ENCODE measurements at regions not wholly inside any gene's neighbourhood (a gene's known extent, or its start where the extent isn't known, plus 50 kb on each side); places are given as distances from the start of the nearest gene placed in this dataset.

GRCh38 chr4:138448169-138448568 lies 206.0 kb upstream of the SLC7A11 start:
- H3K9me3 ChIP-seq (ENCODE audit: severe bottlenecking), result no peaks in the 10 kb centered on the region
- H3K4me1 ChIP-seq (ENCODE audit: insufficient read depth, poor library complexity, severe bottlenecking), result no peaks in the 10 kb centered on the region
- no peak overlapping the region for H3K4me3 ChIP-seq (ENCODE audit: severe bottlenecking)
- no peak overlapping the region for H3K27ac ChIP-seq (ENCODE audit: poor library complexity, severe bottlenecking)
- DNase-seq (ENCODE audit: low spot score) (no peak), ATAC-seq (ENCODE audit: low read depth) (no peak)
- no peaks in the 10 kb centered on the region for H3K27me3 ChIP-seq (ENCODE audit: insufficient read depth, poor library complexity, severe bottlenecking)
- no peak for TF ChIP-seq CTCF (IDR thresholded peaks at IDR 0.05; ENCODE audit: poor library complexity, severe bottlenecking)
- H3K36me3 ChIP-seq (ENCODE audit: low read depth), result no peaks in the 10 kb centered on the region

GRCh38 chr4:138446456-138446855 lies 204.3 kb upstream of the SLC7A11 start:
- no peak for DNase-seq (ENCODE audit: low spot score)
- no peaks in the 10 kb centered on the region for H3K4me1 ChIP-seq (ENCODE audit: insufficient read depth, poor library complexity, severe bottlenecking)
- H3K36me3 ChIP-seq (ENCODE audit: low read depth), result no peaks in the 10 kb centered on the region
- H3K27ac ChIP-seq (ENCODE audit: poor library complexity, severe bottlenecking), result no peak overlapping the region
- TF ChIP-seq CTCF (IDR thresholded peaks at IDR 0.05; ENCODE audit: poor library complexity, severe bottlenecking), result no peak
- no peaks in the 10 kb centered on the region for H3K9me3 ChIP-seq (ENCODE audit: severe bottlenecking)
- no peaks in the 10 kb centered on the region for H3K27me3 ChIP-seq (ENCODE audit: insufficient read depth, poor library complexity, severe bottlenecking)
- no peak for ATAC-seq (ENCODE audit: low read depth)
- H3K4me3 ChIP-seq (ENCODE audit: severe bottlenecking), result no peak overlapping the region

GRCh38 chr4:138445098-138445497 lies 202.9 kb upstream of the SLC7A11 start:
- ATAC-seq (ENCODE audit: low read depth), result no peak
- Histone ChIP-seq H3K36me3 (ENCODE audit: low read depth) (no peaks in the 10 kb centered on the region), H3K27ac (ENCODE audit: poor library complexity, severe bottlenecking) (no peak overlapping the region), H3K4me3 (ENCODE audit: severe bottlenecking) (no peak overlapping the region), H3K4me1 (ENCODE audit: insufficient read depth, poor library complexity, severe bottlenecking) (no peaks in the 10 kb centered on the region), H3K9me3 (ENCODE audit: severe bottlenecking) (no peaks in the 10 kb centered on the region), H3K27me3 (ENCODE audit: insufficient read depth, poor library complexity, severe bottlenecking) (no peaks in the 10 kb centered on the region)
- TF ChIP-seq CTCF (IDR thresholded peaks at IDR 0.05; ENCODE audit: poor library complexity, severe bottlenecking), result no peak
- DNase-seq (ENCODE audit: low spot score), result no peak

- H3K9me3 ChIP-seq (ENCODE audit: severe bottlenecking), result no peaks in the 10 kb centered on the region
- no peaks in the 10 kb centered on the region for H3K4me1 ChIP-seq (ENCODE audit: insufficient read depth, poor library complexity, severe bottlenecking)
- no peaks in the 10 kb centered on the region for H3K36me3 ChIP-seq (ENCODE audit: low read depth)
- H3K4me3 ChIP-seq (ENCODE audit: severe bottlenecking), result no peak overlapping the region
- H3K27me3 ChIP-seq (ENCODE audit: insufficient read depth, poor library complexity, severe bottlenecking), result no peaks in the 10 kb centered on the region
- ATAC-seq (ENCODE audit: low read depth) (no peak), DNase-seq (ENCODE audit: low spot score) (no peak)
- no peak for TF ChIP-seq CTCF (IDR thresholded peaks at IDR 0.05; ENCODE audit: poor library complexity, severe bottlenecking)
- no peak overlapping the region for H3K27ac ChIP-seq (ENCODE audit: poor library complexity, severe bottlenecking)
These were observed 202.1 kb upstream of the SLC7A11 start for GRCh38 chr4:138444260-138444659.

GRCh38 chr4:138439143-138439581 lies 197.0 kb upstream of the SLC7A11 start:
- no peak overlapping the region for H3K4me3 ChIP-seq (ENCODE audit: severe bottlenecking)
- no peaks in the 10 kb centered on the region for H3K27me3 ChIP-seq (ENCODE audit: insufficient read depth, poor library complexity, severe bottlenecking)
- H3K36me3 ChIP-seq (ENCODE audit: low read depth), result no peaks in the 10 kb centered on the region
- no peaks in the 10 kb centered on the region for H3K4me1 ChIP-seq (ENCODE audit: insufficient read depth, poor library complexity, severe bottlenecking)
- no peak overlapping the region for H3K27ac ChIP-seq (ENCODE audit: poor library complexity, severe bottlenecking)
- DNase-seq (ENCODE audit: low spot score), result no peak
- no peak for ATAC-seq (ENCODE audit: low read depth)
- TF ChIP-seq CTCF (IDR thresholded peaks at IDR 0.05; ENCODE audit: poor library complexity, severe bottlenecking), result no peak
- no peaks in the 10 kb centered on the region for H3K9me3 ChIP-seq (ENCODE audit: severe bottlenecking)
